A673 (cell line): ENCODE measurements at regions not wholly inside any gene's neighbourhood (a gene's known extent, or its start where the extent isn't known, plus 50 kb on each side); places are given as distances from the start of the nearest gene placed in this dataset.

Experiments
- BruUV-seq: library from RNA; stranded (reverse); fragments of 400-500 nt; replicated peaks from 2 replicates; lab custom pipeline; 2021; lab: Mats Ljungman, UMichigan
- CTCF ChIA-PET: fragments of 300-600 bp; sonication (Branson Sonifier 250); formaldehyde crosslinking; loops from one replicate; lab custom pipeline; 2022; ENCODE audit warnings: antibody characterized with exemption; lab: Charles Lee
- POLR2A ChIA-PET: fragments of 300-600 bp; sonication (Branson Sonifier 250); formaldehyde crosslinking; loops from one replicate; lab custom pipeline; 2022; ENCODE audit warnings: antibody characterized with exemption; ENCODE audit not compliant: low non-redundant PET; lab: Charles Lee
- DNase-seq: peaks from one replicate; pipeline ENCODE4 v3.0.0-alpha.2; 2015; ENCODE audit warnings: low spot score
- H3K27ac ChIP-seq: fragments of 200-600 bp; sonication (generic); 2 replicates; pipeline ENCODE4 v1.5.1; 2016; ENCODE audit warnings: mixed run types, low read depth, mild to moderate bottlenecking, mixed read lengths, antibody characterized with exemption, low read length; ENCODE audit not compliant: poor library complexity, severe bottlenecking
- H3K27me3 ChIP-seq: fragments of 200-600 bp; sonication (generic); replicated peaks from 2 replicates; pipeline ENCODE4 v1.6.1; 2017; ENCODE audit warnings: mixed run types, low read depth, mild to moderate bottlenecking, mixed read lengths, antibody characterized with exemption, low read length; ENCODE audit not compliant: insufficient read depth, poor library complexity
- H3K36me3 ChIP-seq: fragments of 200-600 bp; sonication (generic); 2 replicates; pipeline ENCODE4 v1.6.1; 2016; ENCODE audit warnings: mixed run types, mild to moderate bottlenecking, mixed read lengths, antibody characterized with exemption, low read length; ENCODE audit not compliant: insufficient read depth, poor library complexity, severe bottlenecking
- H3K4me1 ChIP-seq: fragments of 200-600 bp; sonication (generic); 2 replicates; pipeline ENCODE4 v1.6.1; 2017; ENCODE audit warnings: mixed run types, mild to moderate bottlenecking, mixed read lengths, antibody characterized with exemption, low read length; ENCODE audit not compliant: insufficient read depth, poor library complexity, severe bottlenecking
- H3K4me3 ChIP-seq: fragments of 200-600 bp; sonication (generic); 2 replicates; pipeline ENCODE4 v1.5.1; 2016; ENCODE audit warnings: low read depth, mixed run types, mild to moderate bottlenecking, mixed read lengths, low read length; ENCODE audit not compliant: poor library complexity, severe bottlenecking
- H3K9me3 ChIP-seq: fragments of 200-600 bp; sonication (generic); 2 replicates; pipeline ENCODE4 v1.6.1; 2016; ENCODE audit warnings: mixed run types, low read depth, mild to moderate bottlenecking, mixed read lengths, antibody characterized with exemption, low read length; ENCODE audit not compliant: poor library complexity, severe bottlenecking
- CTCF ChIP-seq: fragments of 300-800, 200-600 bp; sonication (generic); conservative IDR thresholded peaks from 2 replicates; pipeline ENCODE4 v1.5.1; 2017; ENCODE audit warnings: low read depth, mild to moderate bottlenecking, antibody characterized with exemption, low read length, moderate library complexity, mixed read lengths
- EZH2 ChIP-seq: fragments of 200-600 bp; sonication (generic); IDR thresholded peaks from 2 replicates; pipeline ENCODE4 v1.6.1; 2017; ENCODE audit warnings: borderline replicate concordance, low read depth, mild to moderate bottlenecking, mixed read lengths, antibody characterized with exemption, low read length; ENCODE audit not compliant: poor library complexity, severe bottlenecking
- intact Hi-C: fragments of 100-400 bp; cut with micrococcal nuclease; formaldehyde crosslinking; loops from one replicate; pipeline ENCODE4 v1.10.0; 2022; ENCODE audit not compliant: unreplicated experiment

DNA sequence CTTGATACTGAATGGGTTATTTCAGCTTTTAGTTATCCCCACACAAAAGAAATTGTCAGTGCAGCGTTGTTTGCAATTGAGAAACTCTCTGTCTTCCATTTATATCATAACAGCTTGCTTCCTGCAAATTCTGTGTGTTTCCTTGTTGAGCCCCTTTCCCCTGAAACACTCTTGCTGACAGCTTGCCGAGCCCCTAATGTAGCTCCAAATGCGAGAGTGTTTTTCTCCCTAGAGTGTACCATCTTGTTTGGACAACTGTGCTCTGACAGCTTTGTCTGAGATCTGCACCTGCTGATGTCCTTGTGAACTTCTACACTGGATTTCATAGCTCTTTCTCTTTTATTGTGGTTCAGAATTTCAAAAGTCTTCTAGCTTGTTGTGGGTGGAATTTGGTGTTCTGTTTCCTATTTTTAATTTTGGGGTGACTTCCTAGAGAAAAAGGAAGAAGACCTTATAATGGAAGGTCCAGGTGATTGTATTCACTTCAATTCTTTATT is 343.5 kb downstream of the PDCD6IP start:
- Histone ChIP-seq H3K4me3 (no peak overlapping the region), H3K4me1 (peaks cover 5% of the 10 kb centered on the region), H3K9me3 (peaks cover 13% of the 10 kb centered on the region), H3K27me3 (no peaks in the 10 kb centered on the region), H3K27ac (no peak overlapping the region), H3K36me3 (no peaks in the 10 kb centered on the region)
- no peak for TF ChIP-seq CTCF
- no peak for TF ChIP-seq EZH2
- CTCF ChIA-PET = no interaction called here
- intact Hi-C loops = no loop called here
- POLR2A ChIA-PET = no interaction called here
- no TSS peak for BruUV-seq
- DNase-seq = no peak

DNA sequence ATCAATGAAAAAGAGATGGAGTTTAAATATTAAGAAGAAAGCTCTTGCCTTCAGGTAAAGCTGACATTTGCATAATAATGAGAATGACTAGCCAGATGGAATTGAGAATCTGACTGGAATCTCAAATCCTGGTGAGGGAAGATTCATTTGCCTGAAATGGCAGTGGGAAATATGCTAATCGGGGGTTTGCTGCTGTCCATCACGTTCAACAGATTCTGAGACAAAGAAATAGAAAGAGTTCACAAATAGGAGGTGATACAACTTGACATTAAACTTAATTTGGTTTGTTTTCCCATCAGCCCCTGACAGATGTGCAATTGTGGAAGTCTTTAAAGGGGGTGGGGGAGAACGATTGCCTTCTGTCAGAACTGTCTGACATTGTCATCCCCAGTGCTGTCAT is 347.4 kb downstream of the PDCD6IP start:
- intact Hi-C loops = no loop called here
- ChIA-PET CTCF (no interaction called here), POLR2A (no interaction called here)
- TF ChIP-seq CTCF = no peak
- TF ChIP-seq EZH2 = no peak
- no TSS peak for BruUV-seq
- peaks cover 5% of the 10 kb centered on the region for H3K4me1 ChIP-seq
- no peak overlapping the region for H3K4me3 ChIP-seq
- no peak overlapping the region for H3K27ac ChIP-seq
- H3K27me3 ChIP-seq = no peaks in the 10 kb centered on the region
- H3K9me3 ChIP-seq = no peaks in the 10 kb centered on the region
- no peaks in the 10 kb centered on the region for H3K36me3 ChIP-seq
- no peak for DNase-seq

DNA sequence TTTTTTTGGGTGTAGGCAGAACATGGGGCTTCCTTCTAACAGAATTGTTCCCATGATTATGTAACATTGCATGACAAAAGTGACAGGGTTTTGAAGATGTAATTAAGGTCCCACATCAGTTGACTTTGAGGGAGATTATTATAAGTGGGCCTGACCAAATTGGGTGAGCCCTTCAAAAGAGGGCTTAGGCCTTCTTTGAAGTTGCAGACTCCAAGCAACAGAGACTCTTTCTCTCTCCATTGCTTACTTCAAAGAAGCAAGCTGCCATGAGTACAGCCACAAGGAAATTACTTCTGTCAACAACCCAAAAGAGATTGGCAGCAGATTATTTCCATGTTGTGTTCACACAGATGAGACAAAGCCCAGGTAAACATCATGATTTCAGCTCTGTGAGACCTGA is 348.2 kb downstream of the PDCD6IP start:
- DNase-seq = no peak
- CTCF ChIA-PET = no interaction called here
- no TSS peak for BruUV-seq
- intact Hi-C loops = no loop called here
- peaks cover 9% of the 10 kb centered on the region for H3K4me1 ChIP-seq
- no peaks in the 10 kb centered on the region for H3K36me3 ChIP-seq
- no peak overlapping the region for H3K27ac ChIP-seq
- POLR2A ChIA-PET = no interaction called here
- no peaks in the 10 kb centered on the region for H3K9me3 ChIP-seq
- no peaks in the 10 kb centered on the region for H3K27me3 ChIP-seq
- no peak overlapping the region for H3K4me3 ChIP-seq
- no peak for TF ChIP-seq EZH2

DNA sequence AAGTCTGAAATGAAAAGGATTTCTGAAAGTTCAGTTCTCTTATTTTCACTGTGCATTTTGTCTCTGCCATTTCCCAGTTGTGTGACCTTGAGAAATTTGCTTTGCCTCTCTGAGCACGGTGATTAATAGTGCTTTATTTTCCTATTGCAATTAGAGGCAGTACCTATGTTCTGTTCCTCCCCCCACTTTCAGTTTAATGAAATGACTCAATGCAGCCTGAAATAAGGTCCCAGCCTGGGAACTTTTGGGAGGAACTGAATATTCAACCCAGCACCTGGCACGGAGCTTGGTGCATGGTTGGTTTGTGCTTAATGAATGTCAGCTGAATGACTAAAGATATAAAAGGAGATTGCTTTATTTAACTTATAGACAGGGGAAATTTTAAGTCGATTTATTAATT is 352.6 kb downstream of the PDCD6IP start:
- DNase-seq = no peak
- ChIA-PET CTCF (no interaction called here), POLR2A (no interaction called here)
- Histone ChIP-seq H3K9me3 (no peaks in the 10 kb centered on the region), H3K36me3 (no peaks in the 10 kb centered on the region), H3K4me3 (no peak overlapping the region), H3K4me1 (peaks cover 9% of the 10 kb centered on the region), H3K27me3 (no peaks in the 10 kb centered on the region), H3K27ac (no peak overlapping the region)
- BruUV-seq = no TSS peak
- intact Hi-C loops = no loop called here
- no peak for TF ChIP-seq CTCF
- no peak for TF ChIP-seq EZH2
